Esophagus muscularis mucosa (tissue), 4 donors: ENCODE measurements at regions not wholly inside any gene's neighbourhood (a gene's known extent, or its start where the extent isn't known, plus 50 kb on each side); places are given as distances from the start of the nearest gene placed in this dataset.

Experiments used
- DNase-seq: peaks from one replicate; pipeline ENCODE4 v3.0.0-alpha.2; 2017; ENCODE audit errors: extremely low spot score
- H3K27ac ChIP-seq, 4 donors: fragments of 200-600 bp; sonication (generic); replicated peaks in 1 of 4; 1 replicate in 3 of 4; 2 replicates in 1 of 4; pipeline ENCODE4 v1.5.1; 2016 to 2019; ENCODE audit warnings: mild to moderate bottlenecking in 1 of 4
- H3K27me3 ChIP-seq, 4 donors: fragments of 200-600 bp; sonication (generic); one replicate each; pipeline versions ENCODE4 v1.5.1 to v1.6.0; 2016 to 2019
- H3K36me3 ChIP-seq, 4 donors: fragments of 200-600 bp; sonication (generic); one replicate each; pipeline ENCODE4 v1.5.1; 2016 to 2019
- H3K4me1 ChIP-seq, 4 donors: fragments of 200-600 bp; sonication (generic); one replicate each; pipeline ENCODE4 v1.5.1; 2016 to 2019
- H3K4me3 ChIP-seq, 4 donors: fragments of 200-600 bp; sonication (generic); 1 replicate in 2 of 4; 2 replicates in 2 of 4; pipeline ENCODE4 v1.5.1; 2016 to 2019; ENCODE audit warnings: mild to moderate bottlenecking in 4 of 4, moderate library complexity in 1 of 4
- H3K9me3 ChIP-seq, 4 donors: fragments of 200-600 bp; sonication (generic); 1 replicate in 3 of 4; 2 replicates in 1 of 4; pipeline ENCODE4 v1.5.1; 2016 to 2019
- CTCF ChIP-seq, 3 experiments: fragments of 200-600 bp in 2 of 3; fragments of 450-650 bp in 1 of 3; sonication (generic) in 2 of 3; IDR thresholded peaks; one replicate each; pipeline ENCODE4 v1.5.1; 2017 to 2019; ENCODE audit warnings: antibody characterized with exemption in 3 of 3, mild to moderate bottlenecking in 2 of 3, moderate library complexity in 1 of 3
- EP300 ChIP-seq: sonication (generic); formaldehyde crosslinking; IDR thresholded peaks from one replicate; pipeline ENCODE4 v1.6.1; 2017; ENCODE audit warnings: antibody characterized with exemption
- POLR2A ChIP-seq: fragments of 450-650 bp; IDR thresholded peaks from one replicate; pipeline ENCODE4 v1.6.1; 2017; ENCODE audit warnings: antibody characterized with exemption, moderate library complexity, mild to moderate bottlenecking, low read depth
- POLR2AphosphoS5 ChIP-seq, 2 donors: sonication (generic); formaldehyde crosslinking; IDR thresholded peaks; one replicate each; pipeline ENCODE4 v1.6.1; 2017; ENCODE audit warnings: antibody characterized with exemption in 2 of 2
- WGBS: methylation state at CpG from one replicate; pipeline ENCODE4 v1.1.5; 2018; 5-methylcytosine and 5-hydroxymethylcytosine counted together
- intact Hi-C: fragments of 100-400 bp; cut with DNase I; formaldehyde crosslinking; loops from one replicate; pipeline ENCODE4 v1.15.1; 2023

- Histone ChIP-seq H3K4me3 (no peak overlapping the region), H3K9me3 (peaks cover 0 to 12% (median 5%) of the 10 kb centered on the region in 4 donors), H3K4me1 (no peaks in the 10 kb centered on the region), H3K27me3 (no peaks in the 10 kb centered on the region), H3K27ac (no peak overlapping the region), H3K36me3 (no peaks in the 10 kb centered on the region)
- 35% methylated on average over 6 of the region's 6 CpGs for WGBS
- TF ChIP-seq POLR2AphosphoS5 (IDR thresholded peaks at IDR 0.05) (no peak), POLR2A (no peak), CTCF (IDR thresholded peaks at IDR 0.05) (no peak), EP300 (no peak)
- intact Hi-C loops: no loop called here
- no peak for DNase-seq
These were observed 768.3 kb upstream of the ATXN7L3B start for GRCh38 chr12:73769337-73769736.

DNA sequence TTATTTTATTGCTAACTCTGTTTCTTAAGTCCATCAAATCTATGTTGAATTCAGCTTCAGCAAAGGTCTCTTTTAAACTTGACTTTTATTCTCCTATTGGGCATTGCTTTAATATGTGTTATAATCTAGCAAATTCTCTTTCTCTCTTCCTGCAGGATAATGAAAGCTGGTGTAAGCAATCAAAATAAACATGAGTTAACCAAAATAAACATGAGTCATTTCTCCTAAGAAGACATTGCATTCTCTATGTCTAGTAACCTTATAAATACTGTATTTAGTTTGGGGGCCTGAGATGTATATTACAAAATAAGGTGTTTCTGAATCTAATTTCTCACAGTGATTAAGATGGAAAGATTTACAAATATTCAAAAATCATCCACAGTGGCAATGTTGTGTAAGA lies 739.1 kb upstream of the ATXN7L3B start:
- Histone ChIP-seq H3K9me3 (peaks cover 0 to 6% (median 0%) of the 10 kb centered on the region in 4 donors), H3K27me3 (no peaks in the 10 kb centered on the region), H3K4me3 (no peak overlapping the region), H3K27ac (no peak overlapping the region), H3K36me3 (no peaks in the 10 kb centered on the region), H3K4me1 (no peaks in the 10 kb centered on the region)
- no peak for TF ChIP-seq POLR2A
- no peak for TF ChIP-seq POLR2AphosphoS5 (IDR thresholded peaks at IDR 0.05)
- no peak for TF ChIP-seq EP300
- TF ChIP-seq CTCF (IDR thresholded peaks at IDR 0.05): no peak
- no peak for DNase-seq
- intact Hi-C loops: no loop called here

DNA sequence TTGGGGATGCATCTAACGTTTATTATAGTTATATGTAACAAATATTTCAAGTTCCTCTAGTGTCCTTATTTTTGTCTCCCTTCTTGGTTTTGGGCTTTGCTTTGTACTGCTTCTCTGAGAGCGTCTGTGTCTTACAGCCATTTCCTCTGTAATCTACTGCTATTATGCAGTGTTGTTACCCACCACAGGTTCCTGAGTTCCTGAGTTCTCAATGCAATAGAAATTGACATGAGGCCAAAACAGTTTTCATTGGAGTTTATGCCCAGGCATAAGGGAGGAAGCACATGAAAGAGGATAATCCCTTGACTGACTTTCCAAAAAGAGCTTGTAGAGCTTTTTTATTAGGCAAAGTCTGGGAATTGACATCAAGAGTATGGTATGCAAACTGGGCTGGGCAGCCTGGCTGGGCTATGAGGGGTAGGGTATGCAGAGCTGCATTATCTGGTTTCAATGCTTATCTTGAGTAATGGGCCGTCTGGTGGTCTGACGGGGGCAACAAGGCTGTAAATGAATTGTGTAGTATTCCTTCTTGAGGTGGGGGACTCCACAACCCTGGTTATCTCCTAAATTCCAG lies 722.5 kb upstream of the ATXN7L3B start:
- Histone ChIP-seq H3K27ac (no peak overlapping the region), H3K4me1 (no peaks in the 10 kb centered on the region), H3K4me3 (no peak overlapping the region), H3K36me3 (no peaks in the 10 kb centered on the region), H3K27me3 (no peaks in the 10 kb centered on the region), H3K9me3 (no peaks in the 10 kb centered on the region)
- TF ChIP-seq POLR2AphosphoS5 (IDR thresholded peaks at IDR 0.05) (no peak), CTCF (IDR thresholded peaks at IDR 0.05) (no peak), EP300 (no peak), POLR2A (no peak)
- 56% methylated on average over 4 of the region's 4 CpGs for WGBS
- DNase-seq: no peak
- intact Hi-C loops: no loop called here

DNA sequence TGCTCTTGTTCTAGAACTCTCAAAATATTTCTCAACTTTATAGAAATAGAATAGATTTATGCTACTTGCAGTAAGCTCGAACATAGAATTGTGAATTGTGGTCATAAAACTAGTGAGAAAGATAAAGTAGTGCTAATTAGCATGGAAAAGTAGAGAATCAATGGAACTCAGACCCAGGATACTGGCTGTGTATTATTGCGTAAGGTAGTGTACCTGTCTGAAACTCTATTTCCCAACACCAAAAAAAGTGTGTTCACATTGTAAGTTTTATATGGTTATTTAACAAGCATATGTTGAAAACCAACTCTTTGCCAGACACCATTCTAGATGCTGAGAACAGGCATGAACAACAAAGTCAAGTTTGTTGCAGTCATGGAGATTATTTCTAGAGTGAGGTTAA lies 720.5 kb upstream of the ATXN7L3B start:
- 83% methylated on average over 2 of the region's 2 CpGs for WGBS

More for the DNA sequence above, 720.5 kb upstream of the ATXN7L3B start:
- TF ChIP-seq EP300: no peak
- no peak for TF ChIP-seq POLR2A
- TF ChIP-seq CTCF (IDR thresholded peaks at IDR 0.05): no peak
- TF ChIP-seq POLR2AphosphoS5 (IDR thresholded peaks at IDR 0.05): no peak
- H3K4me3 ChIP-seq: no peak overlapping the region
- no peak overlapping the region for H3K27ac ChIP-seq
- intact Hi-C loops: no loop called here
- no peaks in the 10 kb centered on the region for H3K4me1 ChIP-seq
- no peaks in the 10 kb centered on the region for H3K9me3 ChIP-seq
- no peaks in the 10 kb centered on the region for H3K36me3 ChIP-seq
- H3K27me3 ChIP-seq: no peaks in the 10 kb centered on the region
- DNase-seq: no peak
